Activated CD4-positive, alpha-beta T cell treated with anti-CD3 and anti-CD28 coated beads, Interleukin-2, amount 50 U/mL, for 16 hours (primary cell): ENCODE measurements at regions not wholly inside any gene's neighbourhood (a gene's known extent, or its start where the extent isn't known, plus 50 kb on each side); places are given as distances from the start of the nearest gene placed in this dataset.

ENCODE experiments used
- DNase-seq: peaks from one replicate; pipeline ENCODE4 v3.0.0-alpha.2; 2020

GRCh38 chr18:24840051-24840450 lies 379.6 kb downstream of the HRH4 start:
- no peak for DNase-seq

GRCh38 chr18:24840640-24841039 lies 380.2 kb downstream of the HRH4 start:
- DNase-seq: no peak

GRCh38 chr18:24841536-24841935 lies 381.1 kb downstream of the HRH4 start:
- DNase-seq: no peak

GRCh38 chr18:24843123-24843522 lies 382.7 kb downstream of the HRH4 start:
- no peak for DNase-seq

GRCh38 chr18:24846138-24846537 lies 385.7 kb downstream of the HRH4 start:
- no peak for DNase-seq

- no peak for DNase-seq
Observed at GRCh38 chr18:24850532-24850931, 390.1 kb downstream of the HRH4 start.

GRCh38 chr18:24853076-24853475 lies 392.6 kb downstream of the HRH4 start:
- no peak for DNase-seq

- DNase-seq: no peak
Observed at GRCh38 chr18:24860978-24861680, 400.7 kb downstream of the HRH4 start.

GRCh38 chr18:24862201-24862816 lies 401.9 kb downstream of the HRH4 start:
- DNase-seq: no peak

GRCh38 chr18:24868311-24868710 lies 407.9 kb downstream of the HRH4 start:
- DNase-seq: no peak

- no peak for DNase-seq
Observed at GRCh38 chr18:24868760-24869237, 408.4 kb downstream of the HRH4 start.

GRCh38 chr18:24869285-24869684 lies 408.8 kb downstream of the HRH4 start:
- no peak for DNase-seq

- no peak for DNase-seq
Observed at GRCh38 chr18:24875286-24875685, 414.8 kb downstream of the HRH4 start.

GRCh38 chr18:24875777-24876176 lies 415.3 kb downstream of the HRH4 start:
- no peak for DNase-seq

GRCh38 chr18:24876266-24876665 lies 415.8 kb downstream of the HRH4 start:
- DNase-seq: no peak

- DNase-seq: no peak
Observed at GRCh38 chr18:24877066-24877465, 416.6 kb downstream of the HRH4 start.

- no peak for DNase-seq
Observed at GRCh38 chr18:24877546-24877945, 417.1 kb downstream of the HRH4 start.

- no peak for DNase-seq
Observed at GRCh38 chr18:24878289-24878688, 417.9 kb downstream of the HRH4 start.

- DNase-seq: no peak
Observed at GRCh38 chr18:24885276-24885675, 424.8 kb downstream of the HRH4 start.

GRCh38 chr18:24894880-24895279 lies 434.4 kb downstream of the HRH4 start:
- no peak for DNase-seq

- DNase-seq: no peak
Observed at GRCh38 chr18:24897461-24897860, 437.0 kb downstream of the HRH4 start.

GRCh38 chr18:24910221-24910620 lies 441.7 kb downstream of the ZNF521 start:
- DNase-seq: no peak

- DNase-seq: no peak
Observed at GRCh38 chr18:24913507-24914170, 438.3 kb downstream of the ZNF521 start.

- no peak for DNase-seq
Observed at GRCh38 chr18:24914171-24914525, 437.8 kb downstream of the ZNF521 start.
